ENCODE measurements at regions not wholly inside any gene's neighbourhood (a gene's known extent, or its start where the extent isn't known, plus 50 kb on each side); places are given as distances from the start of the nearest gene placed in this dataset.
"Not testable (repeated sequence)": the region's sequence is repeated elsewhere in the genome, so short reads cannot be mapped to it uniquely, and the experiment has no call there.

DNA sequence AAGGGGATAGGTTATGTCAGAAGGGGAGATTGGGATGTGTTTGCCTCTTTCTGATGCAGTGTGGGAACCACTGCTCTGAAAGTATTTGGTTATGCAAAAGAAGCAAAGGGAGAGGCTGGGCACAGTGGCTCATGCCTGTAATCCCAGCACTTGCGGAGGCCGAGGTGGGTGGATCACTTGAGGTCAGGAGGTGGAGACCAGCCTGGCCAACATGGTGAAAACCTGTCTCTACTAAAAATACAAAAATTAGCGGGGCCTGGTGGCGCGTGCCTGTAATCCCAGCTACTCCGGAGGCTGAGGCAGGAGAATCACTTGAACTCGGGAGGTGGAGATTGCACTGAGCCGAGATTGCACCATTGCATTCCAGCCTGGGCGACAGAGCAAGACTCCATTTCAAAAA is 87.0 kb downstream of the ARRDC3 start:
- TF ChIP-seq, protein P1, sequence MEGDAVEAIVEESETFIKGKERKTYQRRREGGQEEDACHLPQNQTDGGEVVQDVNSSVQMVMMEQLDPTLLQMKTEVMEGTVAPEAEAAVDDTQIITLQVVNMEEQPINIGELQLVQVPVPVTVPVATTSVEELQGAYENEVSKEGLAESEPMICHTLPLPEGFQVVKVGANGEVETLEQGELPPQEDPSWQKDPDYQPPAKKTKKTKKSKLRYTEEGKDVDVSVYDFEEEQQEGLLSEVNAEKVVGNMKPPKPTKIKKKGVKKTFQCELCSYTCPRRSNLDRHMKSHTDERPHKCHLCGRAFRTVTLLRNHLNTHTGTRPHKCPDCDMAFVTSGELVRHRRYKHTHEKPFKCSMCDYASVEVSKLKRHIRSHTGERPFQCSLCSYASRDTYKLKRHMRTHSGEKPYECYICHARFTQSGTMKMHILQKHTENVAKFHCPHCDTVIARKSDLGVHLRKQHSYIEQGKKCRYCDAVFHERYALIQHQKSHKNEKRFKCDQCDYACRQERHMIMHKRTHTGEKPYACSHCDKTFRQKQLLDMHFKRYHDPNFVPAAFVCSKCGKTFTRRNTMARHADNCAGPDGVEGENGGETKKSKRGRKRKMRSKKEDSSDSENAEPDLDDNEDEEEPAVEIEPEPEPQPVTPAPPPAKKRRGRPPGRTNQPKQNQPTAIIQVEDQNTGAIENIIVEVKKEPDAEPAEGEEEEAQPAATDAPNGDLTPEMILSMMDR (IDR thresholded peaks at IDR 0.05): not testable (repeated sequence)
- TF ChIP-seq POLR2A, EP300, POLR2AphosphoS5 (IDR thresholded peaks at IDR 0.05): not testable (repeated sequence)

Data from upper lobe of left lung (tissue), 4 donors.